SK-MEL-5 (cell line): ENCODE measurements at regions not wholly inside any gene's neighbourhood (a gene's known extent, or its start where the extent isn't known, plus 50 kb on each side); places are given as distances from the start of the nearest gene placed in this dataset.
A peak's percentile ranks its signal among the peaks of the same experiment; 100 is the strongest.

Source experiments
- DNase-seq: peaks from one replicate; pipeline ENCODE4 v3.0.0-alpha.2; 2016; ENCODE audit warnings: low read depth, low spot score
- in situ Hi-C: cut with HindIII; loops from 2 replicates; pipeline ENCODE4 v1.10.0; 2016; ENCODE audit warnings: low sequenced_read_pairs, high pct_unique_total_duplicates, low pct_unique_long_range_greater_than_20kb

- no peak for DNase-seq
- in situ Hi-C loops = no loop called here
Observed at GRCh38 chr6:41404182-41404845, 68.9 kb downstream of the NCR2 start.

GRCh38 chr6:41405941-41406727, 70.7 kb downstream of the NCR2 start:
- no peak for DNase-seq
- in situ Hi-C loops = no loop called here

- DNase-seq = no peak
- in situ Hi-C loops = no loop called here
Observed at GRCh38 chr6:41406728-41407489, 71.5 kb downstream of the NCR2 start.

- in situ Hi-C loops = no loop called here
- DNase-seq = no peak
Observed at GRCh38 chr6:41408576-41408975, 73.2 kb downstream of the NCR2 start.

GRCh38 chr6:41408982-41409381, 73.6 kb downstream of the NCR2 start:
- in situ Hi-C loops = no loop called here
- DNase-seq = no peak

- no peak for DNase-seq
- in situ Hi-C loops = no loop called here
Observed at GRCh38 chr6:41409489-41409888, 74.1 kb downstream of the NCR2 start.

- in situ Hi-C loops = no loop called here
- DNase-seq = no peak
Observed at GRCh38 chr6:41411961-41412360, 76.6 kb downstream of the NCR2 start.

- in situ Hi-C loops = no loop called here
- no peak for DNase-seq
Observed at GRCh38 chr6:41413250-41413649, 77.8 kb downstream of the NCR2 start.

GRCh38 chr6:41416501-41416837, 81.1 kb downstream of the NCR2 start:
- no peak for DNase-seq
- in situ Hi-C loops = no loop called here

- no peak for DNase-seq
- in situ Hi-C loops = no loop called here
Observed at GRCh38 chr6:41418741-41419140, 83.3 kb downstream of the NCR2 start.

- DNase-seq = no peak
- in situ Hi-C loops = no loop called here
Observed at GRCh38 chr6:41419385-41419784, 84.0 kb downstream of the NCR2 start.

- in situ Hi-C loops = no loop called here
- no peak for DNase-seq
Observed at GRCh38 chr6:41420186-41420585, 84.8 kb downstream of the NCR2 start.

GRCh38 chr6:41422161-41422560, 86.8 kb downstream of the NCR2 start:
- DNase-seq = no peak
- in situ Hi-C loops = no loop called here

- in situ Hi-C loops = no loop called here
- DNase-seq = no peak
Observed at GRCh38 chr6:41423002-41423401, 87.6 kb downstream of the NCR2 start.

GRCh38 chr6:41424370-41425058, 89.1 kb downstream of the NCR2 start:
- DNase-seq = peak; percentile 87
- in situ Hi-C loops = no loop called here

- in situ Hi-C loops = no loop called here
- no peak for DNase-seq
Observed at GRCh38 chr6:41425511-41425910, 90.1 kb downstream of the NCR2 start.

- DNase-seq = no peak
- in situ Hi-C loops = no loop called here
Observed at GRCh38 chr6:41426438-41426851, 91.0 kb downstream of the NCR2 start.
